GM19455 (cell line): ENCODE measurements at regions not wholly inside any gene's neighbourhood (a gene's known extent, or its start where the extent isn't known, plus 50 kb on each side); places are given as distances from the start of the nearest gene placed in this dataset.
"Not testable (repeated sequence)": the region's sequence is repeated elsewhere in the genome, so short reads cannot be mapped to it uniquely, and the experiment has no call there.

Experiments
- ATAC-seq: cut with Tn5 transposase; IDR thresholded peaks from one replicate; pipeline ENCODE4 v1.9.1; 2021; ENCODE audit not compliant: unreplicated experiment

DNA sequence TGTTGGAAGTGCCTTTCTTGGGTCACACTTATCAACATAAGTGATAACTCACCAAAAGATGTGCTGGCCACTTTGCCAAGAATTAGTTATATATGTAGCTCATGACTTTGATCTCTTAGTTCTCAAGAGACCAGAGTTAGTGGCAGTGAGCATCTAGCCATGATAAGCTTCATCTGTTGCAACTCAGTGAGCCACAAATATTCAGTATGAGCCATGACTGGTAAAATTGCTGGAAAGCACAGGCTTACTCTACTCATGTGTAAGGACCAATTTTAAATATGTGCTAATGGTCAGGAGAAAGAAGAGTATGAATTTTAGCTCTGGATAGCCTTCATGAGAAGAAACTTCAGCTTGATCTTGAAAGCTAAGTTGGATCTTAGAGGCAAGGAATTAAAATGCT, 59.4 kb upstream of the TLL1 start:
- no peak for ATAC-seq

DNA sequence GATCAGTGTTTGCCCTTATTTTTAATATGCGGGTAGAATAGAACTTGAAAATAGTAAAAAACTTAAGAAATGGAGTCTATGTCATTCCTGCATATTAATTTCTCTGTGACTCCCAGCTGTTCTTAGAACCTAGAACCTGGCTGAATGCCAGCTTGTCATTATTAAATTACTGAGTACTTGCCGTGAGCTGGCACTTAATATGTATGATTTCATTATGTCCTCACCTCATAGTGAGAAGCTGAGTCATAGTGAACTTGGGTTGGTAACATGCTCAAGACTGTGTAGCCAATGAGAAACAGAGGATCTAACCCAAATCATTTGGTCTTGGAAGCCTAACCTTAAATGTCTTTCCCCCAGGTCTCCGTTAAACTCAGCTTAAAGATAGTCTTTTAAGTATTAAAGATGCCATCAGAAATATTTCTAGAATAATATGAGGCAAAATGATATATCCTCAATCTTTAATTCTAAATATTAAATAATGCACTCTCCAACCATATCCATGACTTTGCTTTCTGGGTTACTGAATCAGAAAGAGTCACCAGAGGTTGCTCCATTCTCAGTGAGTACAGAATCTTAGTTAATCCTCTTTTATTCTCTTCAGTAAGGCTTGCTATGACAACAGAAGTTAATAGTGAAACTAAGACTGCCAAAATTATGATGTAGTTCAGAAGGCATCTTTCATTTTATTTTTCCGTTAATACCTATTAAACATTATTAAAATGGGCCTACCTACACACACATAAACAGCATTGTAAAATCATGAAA, 58.6 kb upstream of the TLL1 start:
- no peak for ATAC-seq

DNA sequence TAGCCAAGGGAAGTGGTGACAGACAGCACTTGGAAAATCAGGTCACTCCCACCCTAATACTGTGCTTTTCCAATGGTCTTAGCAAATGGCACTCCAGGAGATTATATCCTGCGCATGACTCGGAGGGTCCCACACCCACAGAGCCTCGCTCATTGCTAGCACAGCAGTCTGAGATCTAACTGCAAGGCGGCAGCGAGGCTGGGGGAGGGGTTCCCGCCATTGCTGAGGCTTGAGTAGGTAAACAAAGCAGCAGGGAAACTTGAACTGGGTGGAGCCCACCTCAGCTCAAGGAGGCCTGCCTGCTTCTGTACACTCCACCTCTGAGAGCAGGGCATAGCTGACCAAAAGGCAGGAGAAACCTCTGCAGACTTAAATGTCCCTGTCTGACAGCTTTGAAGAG, 53.9 kb upstream of the TLL1 start:
- not testable (repeated sequence) for ATAC-seq
